IPS DF 4.7 (cell line): ENCODE measurements at regions not wholly inside any gene's neighbourhood (a gene's known extent, or its start where the extent isn't known, plus 50 kb on each side); places are given as distances from the start of the nearest gene placed in this dataset.
A peak's percentile ranks its signal among the peaks of the same experiment; 100 is the strongest.

Experiments
- DNase-seq: peaks from one replicate; pipeline ENCODE4 v3.0.0-alpha.2; 2013; ENCODE audit warnings: low spot score; ENCODE audit errors: extremely low read depth

GRCh38 chrX:17206584-17206983 lies 168.4 kb upstream of the NHS start:
- DNase-seq, result peak; percentile 19

DNA sequence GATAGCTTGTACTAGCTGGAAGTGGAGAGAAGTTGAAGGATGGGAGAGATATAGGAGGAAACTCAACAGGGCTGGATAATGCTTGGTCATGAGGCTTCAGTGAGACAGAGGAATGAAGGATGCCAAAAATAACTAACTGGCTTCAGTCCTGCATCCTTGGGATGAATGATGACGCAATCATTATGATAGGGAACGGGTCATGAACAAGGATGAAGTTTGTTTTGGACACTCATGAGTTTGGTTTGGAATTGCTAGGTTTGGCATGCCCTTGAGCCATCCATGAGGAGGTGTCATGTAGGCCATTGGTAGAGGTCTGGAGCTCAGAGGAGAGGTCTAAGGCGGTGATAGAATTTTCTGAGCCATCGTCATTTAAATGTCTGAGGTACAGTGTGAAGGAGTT lies 160.0 kb upstream of the NHS start:
- no peak for DNase-seq

DNA sequence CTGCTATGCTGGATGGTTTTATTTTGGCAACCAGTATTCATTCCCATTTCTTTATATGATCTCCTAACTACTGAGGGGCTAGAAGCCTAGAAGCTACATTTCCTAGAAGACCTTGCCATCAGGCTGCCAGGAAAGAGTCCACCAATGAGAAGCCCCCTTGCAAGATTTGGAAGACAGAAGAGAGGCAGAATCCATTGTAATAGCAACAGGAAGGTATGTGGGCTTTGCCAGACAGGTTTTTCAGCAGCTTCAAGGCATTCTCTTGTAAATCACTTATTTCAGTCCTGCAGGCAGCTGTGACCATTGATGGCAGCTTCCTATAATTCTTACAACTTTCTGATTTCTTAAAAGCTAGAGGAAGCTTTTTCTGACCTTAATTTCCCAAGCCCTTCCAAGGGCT lies 148.3 kb upstream of the NHS start:
- DNase-seq, result peak; percentile 60

GRCh38 chrX:17237146-17237545 lies 137.9 kb upstream of the NHS start:
- DNase-seq, result no peak

- DNase-seq, result no peak
Observed at GRCh38 chrX:17242470-17242869, 132.5 kb upstream of the NHS start.

DNA sequence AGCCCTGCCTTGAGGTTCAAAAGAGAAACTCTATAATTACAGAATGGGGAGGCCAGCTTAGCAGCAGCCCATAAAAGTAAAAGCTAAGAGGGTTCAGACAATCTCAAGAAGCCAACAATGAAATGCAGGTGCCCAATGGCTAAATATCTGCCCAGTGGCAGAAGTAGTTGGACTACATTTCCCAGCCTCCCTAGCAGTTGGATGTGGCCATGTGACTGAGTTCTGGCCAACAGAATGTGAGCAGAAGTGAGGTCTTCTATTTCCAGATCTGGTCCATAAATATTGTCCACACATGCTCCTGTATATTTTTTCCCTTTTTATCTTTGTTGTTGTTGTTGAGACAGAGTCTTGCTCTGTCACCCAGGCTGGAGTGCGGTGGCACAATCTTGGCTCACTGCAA lies 127.9 kb upstream of the NHS start:
- DNase-seq, result no peak

DNA sequence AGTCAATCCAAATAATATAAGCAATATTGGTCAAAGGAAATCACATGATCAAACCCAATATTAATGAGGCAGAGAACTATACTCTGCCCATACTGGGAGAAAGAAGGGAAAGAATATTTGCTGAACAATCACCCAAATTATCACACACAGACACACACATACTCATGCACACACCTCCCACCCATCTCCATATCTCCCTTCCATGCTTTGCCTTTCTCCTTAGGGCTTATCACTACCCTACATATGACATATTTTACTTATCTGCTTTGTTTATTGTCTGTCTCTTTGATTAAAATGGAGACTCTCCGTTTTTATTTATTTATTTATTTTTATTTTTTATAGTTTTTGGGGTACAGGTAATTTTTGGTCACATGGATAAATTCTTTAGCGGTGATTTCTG lies 112.9 kb upstream of the NHS start:
- DNase-seq, result no peak

DNA sequence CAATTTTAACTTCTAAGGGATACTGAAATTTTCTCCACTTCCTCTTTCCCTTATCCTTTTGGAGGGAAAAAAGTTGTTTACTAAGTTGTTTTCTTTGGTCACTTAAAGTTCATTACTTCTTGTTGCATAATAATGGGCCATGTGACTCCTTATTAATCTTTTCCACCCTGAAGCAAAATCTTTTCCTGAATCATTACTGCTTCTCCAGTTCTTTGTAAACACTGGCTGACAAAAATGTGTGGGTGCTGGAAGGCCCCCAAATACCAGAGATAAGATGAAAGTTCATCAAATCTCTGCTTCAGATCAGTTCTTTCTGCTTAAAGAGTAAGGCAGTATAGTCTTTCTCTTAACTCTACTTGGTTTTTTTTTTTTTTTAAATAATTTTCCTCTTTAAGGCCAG lies 108.9 kb upstream of the NHS start:
- DNase-seq, result no peak

- no peak for DNase-seq
Observed at GRCh38 chrX:17278961-17279360, 96.0 kb upstream of the NHS start.

GRCh38 chrX:17285983-17286382 lies 89.0 kb upstream of the NHS start:
- no peak for DNase-seq

GRCh38 chrX:17291171-17291900 lies 83.7 kb upstream of the NHS start:
- no peak for DNase-seq

DNA sequence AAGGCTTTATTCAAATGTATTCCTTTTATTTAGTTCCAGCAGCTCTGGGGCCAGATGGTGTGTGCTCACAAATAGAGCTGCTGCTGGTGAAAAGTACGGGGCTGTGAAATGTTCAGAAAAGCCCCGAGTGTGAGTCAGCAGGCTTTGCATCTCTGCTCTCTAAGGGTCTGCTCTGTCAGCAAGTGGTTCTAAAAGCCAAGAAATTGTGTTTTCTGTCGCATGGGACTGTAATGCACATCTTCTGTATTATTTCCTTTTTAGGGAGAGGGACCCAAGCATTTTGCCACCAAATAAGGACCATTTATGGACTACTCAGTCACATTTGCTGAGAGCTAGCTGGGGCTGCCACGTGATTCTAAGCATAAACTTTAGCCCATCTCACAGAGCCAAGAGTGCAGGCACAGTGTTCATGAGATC lies 82.9 kb upstream of the NHS start:
- no peak for DNase-seq

- no peak for DNase-seq
Observed at GRCh38 chrX:17294561-17294960, 80.4 kb upstream of the NHS start.

DNA sequence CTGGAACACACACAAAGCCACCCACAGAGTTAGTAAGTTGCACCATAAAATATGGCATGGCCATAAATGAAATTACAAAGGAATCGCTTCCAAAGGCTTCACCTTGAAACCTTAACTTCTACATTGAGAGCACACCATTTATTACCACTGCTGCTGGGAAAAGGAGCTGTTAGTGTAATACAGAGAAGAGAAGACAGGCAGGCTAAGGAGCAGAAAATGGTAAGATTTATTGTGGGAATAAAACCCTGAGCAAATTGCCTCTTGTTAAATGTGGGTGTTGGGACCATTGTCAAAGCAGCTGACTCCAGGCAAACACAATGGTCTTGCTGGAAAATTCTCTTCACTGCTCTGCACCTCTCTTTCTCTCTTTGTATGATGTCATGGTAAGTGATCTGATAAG lies 79.2 kb upstream of the NHS start:
- no peak for DNase-seq

GRCh38 chrX:17298564-17298963 lies 76.4 kb upstream of the NHS start:
- no peak for DNase-seq

DNA sequence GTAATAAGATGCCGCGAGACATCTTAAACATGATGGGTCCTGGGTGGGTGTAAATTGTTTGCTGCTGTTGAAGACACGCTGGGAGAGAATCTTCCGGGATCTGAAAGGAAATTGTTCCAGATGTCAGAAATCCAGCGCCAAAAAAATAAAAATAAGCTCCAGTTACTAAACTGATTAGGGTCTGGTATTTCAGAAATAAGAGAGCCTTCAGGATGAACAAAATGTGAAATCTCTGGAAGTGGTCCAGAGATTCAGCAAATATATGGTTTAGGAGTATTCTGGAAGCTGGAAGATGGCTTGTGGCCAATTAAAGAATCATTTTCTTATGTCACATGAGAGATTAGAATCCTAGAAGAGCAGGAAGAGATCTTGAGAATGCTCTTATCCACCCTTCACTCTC lies 75.8 kb upstream of the NHS start:
- no peak for DNase-seq

GRCh38 chrX:17323397-17323796 lies 51.6 kb upstream of the NHS start:
- DNase-seq, result no peak
